Panc1 (cell line): ENCODE measurements at regions not wholly inside any gene's neighbourhood (a gene's known extent, or its start where the extent isn't known, plus 50 kb on each side); places are given as distances from the start of the nearest gene placed in this dataset.

Source experiments
- ATAC-seq: fragments of 200-7000 bp; cut with Tn5 transposase; 2 replicates; pipeline ENCODE4 v1.9.1; 2020; ENCODE audit warnings: mild to moderate bottlenecking, moderate library complexity
- BruUV-seq: library from RNA; stranded (reverse); fragments of 400-500 nt; replicated peaks from 2 replicates; lab custom pipeline; 2021; lab: Mats Ljungman, UMichigan
- CTCF ChIA-PET: fragments of 300-600 bp; sonication (Branson Sonifier 250); formaldehyde crosslinking; loops from one replicate; lab custom pipeline; 2022; ENCODE audit warnings: antibody characterized with exemption; lab: Charles Lee
- POLR2A ChIA-PET: fragments of 300-600 bp; sonication (Branson Sonifier 250); formaldehyde crosslinking; loops from one replicate; lab custom pipeline; 2022; ENCODE audit warnings: antibody characterized with exemption; lab: Charles Lee
- DNase-seq: peaks from one replicate; pipeline ENCODE4 v3.0.0-alpha.2; 2010; ENCODE audit warnings: low read depth, low spot score
- H3K27ac ChIP-seq: 2 replicates; pipeline ENCODE4 v1.5.1; 2011; ENCODE audit warnings: mild to moderate bottlenecking, low read length, inconsistent platforms
- H3K27me3 ChIP-seq: fragments of 200-500 bp; sonication (Bioruptor generic); 2 replicates; pipeline ENCODE4 v1.6.0; 2014; ENCODE audit warnings: low read length, inconsistent platforms; ENCODE audit not compliant: control insufficient read depth, insufficient read depth
- H3K36me3 ChIP-seq: fragments of 200-500 bp; sonication (Bioruptor generic); 2 replicates; pipeline ENCODE4 v1.5.1; 2014; ENCODE audit warnings: inconsistent platforms, mild to moderate bottlenecking, low read length, moderate library complexity; ENCODE audit not compliant: control insufficient read depth, insufficient read depth
- H3K4me1 ChIP-seq: 2 replicates; pipeline ENCODE4 v1.5.1; 2011; ENCODE audit warnings: inconsistent platforms, mild to moderate bottlenecking, low read length, moderate library complexity; ENCODE audit not compliant: control insufficient read depth, insufficient read depth
- H3K4me3 ChIP-seq, 2 experiments: 2 replicates each; pipeline ENCODE4 v1.5.1; 2011 to 2012; ENCODE audit warnings: low read depth in 2 of 2, low read length in 2 of 2, mild to moderate bottlenecking in 2 of 2, inconsistent platforms in 1 of 2, moderate library complexity in 1 of 2
- H3K9me3 ChIP-seq: fragments of 200-500 bp; sonication (Bioruptor generic); 2 replicates; pipeline ENCODE4 v1.5.1; 2014; ENCODE audit warnings: low read depth, mild to moderate bottlenecking, inconsistent platforms, low read length, moderate library complexity; ENCODE audit not compliant: control insufficient read depth, insufficient read depth
- CTCF ChIP-seq: fragments of 450-650 bp; IDR thresholded peaks from 2 replicates; pipeline ENCODE4 v1.5.1; 2017; ENCODE audit warnings: mild to moderate bottlenecking
- POLR2AphosphoS5 ChIP-seq: IDR thresholded peaks from 2 replicates; pipeline ENCODE4 v1.6.1; 2012; ENCODE audit warnings: mild to moderate bottlenecking, low read depth, low read length, moderate library complexity
- REST ChIP-seq, 2 experiments: IDR thresholded peaks; 2 replicates each; pipeline ENCODE4 v1.6.1; 2011 to 2012; ENCODE audit warnings: low read depth in 2 of 2, control low read depth in 1 of 2, low read length in 1 of 2, mild to moderate bottlenecking in 1 of 2, moderate library complexity in 1 of 2; ENCODE audit not compliant: insufficient read depth in 1 of 2
- SIN3A ChIP-seq: IDR thresholded peaks from 2 replicates; pipeline ENCODE4 v1.6.1; 2012; ENCODE audit warnings: low read depth, mild to moderate bottlenecking, low read length, moderate library complexity, borderline replicate concordance; ENCODE audit not compliant: insufficient read depth
- TCF7L2 ChIP-seq: IDR thresholded peaks from 2 replicates; pipeline ENCODE4 v1.6.1; 2011; ENCODE audit warnings: mild to moderate bottlenecking, low read depth, low read length, inconsistent platforms
- in situ Hi-C: cut with HindIII; loops from 2 replicates; pipeline ENCODE4 v1.10.0; 2016; ENCODE audit warnings: low sequenced_read_pairs, low pct_unique_long_range_greater_than_20kb
- intact Hi-C: fragments of 100-400 bp; cut with micrococcal nuclease; formaldehyde crosslinking; loops from one replicate; pipeline ENCODE4 v1.10.0; 2022; ENCODE audit not compliant: unreplicated experiment

- intact Hi-C loops, result no loop called here
- no peaks in the 10 kb centered on the region for H3K9me3 ChIP-seq
- DNase-seq (no peak), ATAC-seq (peak; percentile 72)
- BruUV-seq, result no TSS peak
- no peak for TF ChIP-seq POLR2AphosphoS5
- TF ChIP-seq SIN3A, result no peak
- TF ChIP-seq CTCF, result no peak
- no peak for TF ChIP-seq REST (IDR thresholded peaks at IDR 0.05; ENCODE audit: insufficient read depth in 1 of 2, low read depth in 2 of 2, low read length in 1 of 2)
- TF ChIP-seq TCF7L2, result peak; percentile 87
- no peaks in the 10 kb centered on the region; the same call in 1 of the 2 replicates for H3K4me1 ChIP-seq
- no peaks in the 10 kb centered on the region for H3K27me3 ChIP-seq
- in situ Hi-C loops, result no loop called here
- CTCF ChIA-PET, result no interaction called here
- no peaks in the 10 kb centered on the region for H3K36me3 ChIP-seq
- H3K4me3 ChIP-seq, result no peak overlapping the region
- peak overlapping the region; percentile 54; the same call in 1 of the 2 replicates for H3K27ac ChIP-seq
- POLR2A ChIA-PET, result no interaction called here
These were observed 1119.8 kb upstream of the LRRTM3 start for GRCh38 chr10:65805993-65806392.

GRCh38 chr10:65808687-65809333, 1117.0 kb upstream of the LRRTM3 start:
- BruUV-seq, result no TSS peak
- Histone ChIP-seq H3K27ac (peak overlapping the region; percentile 55; the same call in 1 of the 2 replicates), H3K36me3 (no peaks in the 10 kb centered on the region), H3K9me3 (no peaks in the 10 kb centered on the region), H3K27me3 (no peaks in the 10 kb centered on the region), H3K4me3 (no peak overlapping the region), H3K4me1 (no peaks in the 10 kb centered on the region; the same call in 1 of the 2 replicates)
- intact Hi-C loops, result no loop called here
- TF ChIP-seq SIN3A (no peak), POLR2AphosphoS5 (no peak), TCF7L2 (no peak), REST (IDR thresholded peaks at IDR 0.05; ENCODE audit: insufficient read depth in 1 of 2, low read depth in 2 of 2, low read length in 1 of 2) (no peak), CTCF (no peak)
- ChIA-PET POLR2A (no interaction called here), CTCF (no interaction called here)
- no peak for ATAC-seq
- DNase-seq, result no peak
- in situ Hi-C loops, result no loop called here
